Body of pancreas (tissue), 4 donors: ENCODE measurements at regions not wholly inside any gene's neighbourhood (a gene's known extent, or its start where the extent isn't known, plus 50 kb on each side); places are given as distances from the start of the nearest gene placed in this dataset.
"Not testable (repeated sequence)": the region's sequence is repeated elsewhere in the genome, so short reads cannot be mapped to it uniquely, and the experiment has no call there.

Source experiments
- POLR2A ChIP-seq, 3 donors: fragments of 450-650 bp; IDR thresholded peaks; one replicate each; pipeline ENCODE4 v1.6.1; 2016; ENCODE audit warnings: antibody characterized with exemption in 3 of 3, mild to moderate bottlenecking in 2 of 3
- TF ChIP-seq, protein P1 (sequence below), 7 experiments: fragments of 450-650 bp in 4 of 7; fragments of 200-600 bp in 3 of 7; sonication (generic) in 3 of 7; IDR thresholded peaks; one replicate each; pipeline ENCODE4 v1.5.1; 2016 to 2019; ENCODE audit warnings: antibody characterized with exemption in 7 of 7

- TF ChIP-seq, protein P1, sequence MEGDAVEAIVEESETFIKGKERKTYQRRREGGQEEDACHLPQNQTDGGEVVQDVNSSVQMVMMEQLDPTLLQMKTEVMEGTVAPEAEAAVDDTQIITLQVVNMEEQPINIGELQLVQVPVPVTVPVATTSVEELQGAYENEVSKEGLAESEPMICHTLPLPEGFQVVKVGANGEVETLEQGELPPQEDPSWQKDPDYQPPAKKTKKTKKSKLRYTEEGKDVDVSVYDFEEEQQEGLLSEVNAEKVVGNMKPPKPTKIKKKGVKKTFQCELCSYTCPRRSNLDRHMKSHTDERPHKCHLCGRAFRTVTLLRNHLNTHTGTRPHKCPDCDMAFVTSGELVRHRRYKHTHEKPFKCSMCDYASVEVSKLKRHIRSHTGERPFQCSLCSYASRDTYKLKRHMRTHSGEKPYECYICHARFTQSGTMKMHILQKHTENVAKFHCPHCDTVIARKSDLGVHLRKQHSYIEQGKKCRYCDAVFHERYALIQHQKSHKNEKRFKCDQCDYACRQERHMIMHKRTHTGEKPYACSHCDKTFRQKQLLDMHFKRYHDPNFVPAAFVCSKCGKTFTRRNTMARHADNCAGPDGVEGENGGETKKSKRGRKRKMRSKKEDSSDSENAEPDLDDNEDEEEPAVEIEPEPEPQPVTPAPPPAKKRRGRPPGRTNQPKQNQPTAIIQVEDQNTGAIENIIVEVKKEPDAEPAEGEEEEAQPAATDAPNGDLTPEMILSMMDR (IDR thresholded peaks at IDR 0.05): not testable (repeated sequence)
- TF ChIP-seq POLR2A (IDR thresholded peaks at IDR 0.05): not testable (repeated sequence)
Observed at GRCh38 chr17:46430300-46430699, 68.7 kb upstream of the ARL17B start.
